C4-2B (cell line): ENCODE measurements at regions not wholly inside any gene's neighbourhood (a gene's known extent, or its start where the extent isn't known, plus 50 kb on each side); places are given as distances from the start of the nearest gene placed in this dataset.
"Not testable (repeated sequence)": the region's sequence is repeated elsewhere in the genome, so short reads cannot be mapped to it uniquely, and the experiment has no call there.

Experiments
- H3K27ac ChIP-seq: fragments of 450-650 bp; 2 replicates; pipeline ENCODE4 v1.5.1; 2017
- CTCF ChIP-seq: fragments of 450-650 bp; conservative IDR thresholded peaks from 2 replicates; pipeline ENCODE4 v1.5.1; 2017; ENCODE audit warnings: mild to moderate bottlenecking
- ZFX ChIP-seq: fragments of 450-650 bp; IDR thresholded peaks from 2 replicates; pipeline ENCODE4 v1.6.1; 2017

GRCh38 chr22:27065279-27065678, 407.9 kb downstream of the MIAT start:
- TF ChIP-seq ZFX, result no peak
- no peak for TF ChIP-seq CTCF

GRCh38 chr22:27066856-27067255, 409.5 kb downstream of the MIAT start:
- no peak overlapping the region for H3K27ac ChIP-seq
- no peak for TF ChIP-seq ZFX
- TF ChIP-seq CTCF, result no peak

More at GRCh38 chr22:27065279-27065678, 407.9 kb downstream of the MIAT start:
- no peak overlapping the region for H3K27ac ChIP-seq

GRCh38 chr22:27068121-27068520, 410.7 kb downstream of the MIAT start:
- TF ChIP-seq ZFX, result no peak
- no peak for TF ChIP-seq CTCF
- H3K27ac ChIP-seq, result no peak overlapping the region

GRCh38 chr22:27070594-27070993, 413.2 kb downstream of the MIAT start:
- TF ChIP-seq ZFX (no peak), CTCF (no peak)

GRCh38 chr22:27073601-27074425, 416.4 kb downstream of the MIAT start:
- no peak overlapping the region for H3K27ac ChIP-seq
- TF ChIP-seq CTCF (no peak), ZFX (no peak)

More at GRCh38 chr22:27070594-27070993, 413.2 kb downstream of the MIAT start:
- no peak overlapping the region for H3K27ac ChIP-seq

- TF ChIP-seq ZFX (no peak), CTCF (no peak)
- no peak overlapping the region for H3K27ac ChIP-seq
These were observed 417.8 kb downstream of the MIAT start for GRCh38 chr22:27075028-27075678.

GRCh38 chr22:27075891-27076290, 418.5 kb downstream of the MIAT start:
- TF ChIP-seq ZFX (no peak), CTCF (no peak)
- H3K27ac ChIP-seq, result no peak overlapping the region

- not testable (repeated sequence) for H3K27ac ChIP-seq
These were observed 420.7 kb downstream of the MIAT start for GRCh38 chr22:27078064-27078463.
